Stomach (tissue), 8 donors: ENCODE measurements at regions not wholly inside any gene's neighbourhood (a gene's known extent, or its start where the extent isn't known, plus 50 kb on each side); places are given as distances from the start of the nearest gene placed in this dataset.
A peak's percentile ranks its signal among the peaks of the same experiment; 100 is the strongest.
"Not testable (repeated sequence)": the region's sequence is repeated elsewhere in the genome, so short reads cannot be mapped to it uniquely, and the experiment has no call there.

Source experiments
- DNase-seq, 2 donors: peaks; one replicate each; pipeline versions ENCODE4 v3.0.0 to v3.0.0-alpha.2; 2013 to 2019
- H3K27ac ChIP-seq, 5 donors: fragments of 200-600 bp in 4 of 5; sonication (generic) in 4 of 5; one replicate each; pipeline ENCODE4 v1.5.1; 2013 to 2019; ENCODE audit warnings: mild to moderate bottlenecking in 1 of 5, moderate library complexity in 1 of 5
- H3K27me3 ChIP-seq, 3 donors: fragments of 200-600 bp; sonication (generic); one replicate each; pipeline ENCODE4 v1.5.1; 2017 to 2019; ENCODE audit warnings: mixed run types in 1 of 3
- H3K36me3 ChIP-seq, 4 donors: fragments of 200-600 bp; sonication (generic); 1 replicate in 3 of 4; 2 replicates in 1 of 4; pipeline ENCODE4 v1.5.1; 2016 to 2019
- H3K4me1 ChIP-seq, 4 donors: fragments of 200-600 bp; sonication (generic); one replicate each; pipeline ENCODE4 v1.5.1; 2016 to 2019
- H3K4me3 ChIP-seq, 4 donors: fragments of 200-600 bp; sonication (generic) in 3 of 4; one replicate each; pipeline ENCODE4 v1.5.1; 2016 to 2019; ENCODE audit warnings: mild to moderate bottlenecking in 1 of 4
- H3K9me3 ChIP-seq, 4 donors: fragments of 200-600 bp; sonication (generic); one replicate each; pipeline ENCODE4 v1.5.1; 2016 to 2019
- CTCF ChIP-seq, 7 experiments: fragments of 450-650 bp in 4 of 7; fragments of 200-600 bp in 3 of 7; sonication (generic) in 3 of 7; IDR thresholded peaks; one replicate each; pipeline ENCODE4 v1.5.1; 2016 to 2019; ENCODE audit warnings: antibody characterized with exemption in 7 of 7, control low read depth in 2 of 7, mild to moderate bottlenecking in 1 of 7
- EP300 ChIP-seq: sonication (generic); formaldehyde crosslinking; IDR thresholded peaks from one replicate; pipeline ENCODE4 v1.6.1; 2017; ENCODE audit warnings: antibody characterized with exemption
- POLR2A ChIP-seq, 4 donors: fragments of 450-650 bp; IDR thresholded peaks; one replicate each; pipeline ENCODE4 v1.6.1; 2016; ENCODE audit warnings: antibody characterized with exemption in 4 of 4, control low read depth in 2 of 4, mild to moderate bottlenecking in 1 of 4, moderate library complexity in 1 of 4
- POLR2AphosphoS5 ChIP-seq, 3 donors: sonication (generic); formaldehyde crosslinking; IDR thresholded peaks; one replicate each; pipeline ENCODE4 v1.6.1; 2016; ENCODE audit warnings: antibody characterized with exemption in 3 of 3
- WGBS, 5 donors: extraction: QIAGEN DNeasy Blood & Tissue Kit in 3 of 5; methylation state at CpG; one replicate each; pipeline versions ENCODE4 v1.1.5 to v1.1.7; 2013 to 2018; 5-methylcytosine and 5-hydroxymethylcytosine counted together
- intact Hi-C: fragments of 100-400 bp; cut with DNase I; formaldehyde crosslinking; loops from one replicate; pipeline ENCODE4 v1.15.1; 2023; ENCODE audit warnings: low total_unique reads
- donor health status: healthy with polysubstance abuse.
- donor health status: Bipolar disorder and iron deficiency.
- donor health status: healthy.

- WGBS, 5 donors = 87 to 94% (median 92%) methylated on average over 2 of the region's 2 CpGs
- no peak for DNase-seq
- no peaks in the 10 kb centered on the region for H3K9me3 ChIP-seq
- intact Hi-C loops = no loop called here
- no peak overlapping the region for H3K27ac ChIP-seq
- H3K4me1 ChIP-seq = no peaks in the 10 kb centered on the region
- TF ChIP-seq EP300 (no peak), POLR2AphosphoS5 (IDR thresholded peaks at IDR 0.05) (no peak), CTCF (IDR thresholded peaks at IDR 0.05) (no peak), POLR2A (IDR thresholded peaks at IDR 0.05) (no peak)
- no peaks in the 10 kb centered on the region for H3K27me3 ChIP-seq
- no peak overlapping the region for H3K4me3 ChIP-seq
- no peaks in the 10 kb centered on the region for H3K36me3 ChIP-seq
These were observed 197.5 kb downstream of the ZC3H11B start for GRCh38 chr1:219415433-219415832.

GRCh38 chr1:219414250-219414649 is 198.7 kb downstream of the ZC3H11B start:
- WGBS, 5 donors = 46 to 71% (median 58%) methylated on average over 4 of the region's 4 CpGs
- H3K27ac ChIP-seq = no peak overlapping the region
- no peak for DNase-seq
- H3K4me1 ChIP-seq = no peaks in the 10 kb centered on the region
- H3K4me3 ChIP-seq = no peak overlapping the region
- no peaks in the 10 kb centered on the region for H3K36me3 ChIP-seq
- no peak for TF ChIP-seq EP300
- no peak for TF ChIP-seq POLR2AphosphoS5 (IDR thresholded peaks at IDR 0.05)
- TF ChIP-seq POLR2A (IDR thresholded peaks at IDR 0.05) = no peak
- no peak for TF ChIP-seq CTCF (IDR thresholded peaks at IDR 0.05)
- H3K9me3 ChIP-seq = no peaks in the 10 kb centered on the region
- intact Hi-C loops = no loop called here
- no peaks in the 10 kb centered on the region for H3K27me3 ChIP-seq

GRCh38 chr1:219413536-219413935 is 199.4 kb downstream of the ZC3H11B start:
- Histone ChIP-seq H3K9me3 (no peaks in the 10 kb centered on the region), H3K36me3 (no peaks in the 10 kb centered on the region), H3K27ac (no peak overlapping the region), H3K4me1 (no peaks in the 10 kb centered on the region), H3K27me3 (no peaks in the 10 kb centered on the region), H3K4me3 (no peak overlapping the region)
- intact Hi-C loops = no loop called here
- WGBS, 5 donors = 40 to 65% (median 43%) methylated on average over 1 of the region's 1 CpG
- TF ChIP-seq EP300 = no peak
- TF ChIP-seq CTCF (IDR thresholded peaks at IDR 0.05) = no peak
- no peak for TF ChIP-seq POLR2AphosphoS5 (IDR thresholded peaks at IDR 0.05)
- TF ChIP-seq POLR2A (IDR thresholded peaks at IDR 0.05) = no peak
- peak in 1 of 2 donors; percentile 30 for DNase-seq

- Histone ChIP-seq H3K27me3 (no peaks in the 10 kb centered on the region), H3K36me3 (no peaks in the 10 kb centered on the region), H3K27ac (no peak overlapping the region), H3K4me1 (no peaks in the 10 kb centered on the region), H3K9me3 (no peaks in the 10 kb centered on the region), H3K4me3 (no peak overlapping the region)
- WGBS, 5 donors = 77 to 89% (median 84%) methylated on average over 3 of the region's 3 CpGs
- intact Hi-C loops = no loop called here
- no peak for DNase-seq
- no peak for TF ChIP-seq CTCF (IDR thresholded peaks at IDR 0.05)
- no peak for TF ChIP-seq EP300
- no peak for TF ChIP-seq POLR2AphosphoS5 (IDR thresholded peaks at IDR 0.05)
- TF ChIP-seq POLR2A (IDR thresholded peaks at IDR 0.05) = no peak
These were observed 200.1 kb downstream of the ZC3H11B start for GRCh38 chr1:219412772-219413171.

- H3K9me3 ChIP-seq, intact Hi-C loops, H3K36me3 ChIP-seq, H3K27ac ChIP-seq, H3K27me3 ChIP-seq, DNase-seq, H3K4me3 ChIP-seq, H3K4me1 ChIP-seq: not testable (repeated sequence)
- WGBS, 5 donors = 86 to 100% (median 94%) methylated on average over 3 to 20 of the region's 22 CpGs
These were observed 202.2 kb downstream of the ZC3H11B start for GRCh38 chr1:219410721-219411120.
